DMS 273 treated with DMSO at 0.1 percent for 48 hours (cell line): ENCODE measurements at regions not wholly inside any gene's neighbourhood (a gene's known extent, or its start where the extent isn't known, plus 50 kb on each side); places are given as distances from the start of the nearest gene placed in this dataset.

ENCODE experiments used
- DNase-seq: peaks from one replicate; lab custom pipeline; 2025; lab: John Stamatoyannopoulos, UW

DNA sequence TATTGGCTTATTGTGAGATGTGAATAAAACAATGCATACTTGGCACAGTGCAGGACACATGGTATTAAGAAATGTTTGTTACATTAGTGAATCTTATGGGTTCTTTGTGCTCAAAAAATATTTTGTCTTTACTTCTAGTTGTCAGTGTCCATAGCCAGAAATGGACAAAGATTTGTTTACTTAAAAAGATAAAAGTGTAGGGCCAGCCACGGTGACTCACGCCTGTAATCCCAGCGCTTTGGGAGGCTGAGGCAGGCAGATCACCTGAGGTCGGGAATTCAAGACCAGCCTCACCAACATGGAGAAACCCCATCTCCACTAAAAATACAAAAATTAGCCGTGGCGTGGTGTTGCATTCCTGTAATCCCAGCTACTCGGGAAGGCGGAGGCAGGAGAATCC lies 654.6 kb upstream of the NEGR1 start:
- no peak for DNase-seq

DNA sequence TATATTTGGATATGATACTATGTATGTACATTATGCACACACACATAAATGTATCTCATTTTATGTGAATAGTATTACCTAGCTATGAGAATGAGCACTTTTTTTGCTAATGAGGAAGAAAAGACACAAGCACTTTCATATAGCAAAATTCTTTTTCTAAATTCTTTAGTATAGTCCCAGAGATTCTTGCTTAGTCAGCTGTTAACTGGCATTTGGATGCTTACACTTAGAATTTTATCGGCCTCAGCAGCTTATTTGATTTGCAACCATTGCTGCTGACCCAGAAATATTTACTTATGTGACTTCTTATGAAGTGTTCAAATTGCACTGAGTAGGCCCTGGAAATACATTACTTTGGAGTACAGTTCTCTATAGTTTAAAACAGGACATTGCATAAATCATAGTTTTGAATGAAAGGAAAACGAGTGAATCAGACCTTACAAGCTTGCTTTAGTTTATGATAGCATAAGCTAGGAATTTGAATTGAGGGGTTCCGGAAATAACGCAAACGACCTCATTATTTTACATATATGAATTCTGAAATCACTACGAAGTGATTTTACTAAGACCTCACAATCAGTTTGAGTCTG lies 653.9 kb upstream of the NEGR1 start:
- DNase-seq: no peak

- DNase-seq: no peak
Observed at GRCh38 chr1:72932025-72932424, 649.7 kb upstream of the NEGR1 start.

DNA sequence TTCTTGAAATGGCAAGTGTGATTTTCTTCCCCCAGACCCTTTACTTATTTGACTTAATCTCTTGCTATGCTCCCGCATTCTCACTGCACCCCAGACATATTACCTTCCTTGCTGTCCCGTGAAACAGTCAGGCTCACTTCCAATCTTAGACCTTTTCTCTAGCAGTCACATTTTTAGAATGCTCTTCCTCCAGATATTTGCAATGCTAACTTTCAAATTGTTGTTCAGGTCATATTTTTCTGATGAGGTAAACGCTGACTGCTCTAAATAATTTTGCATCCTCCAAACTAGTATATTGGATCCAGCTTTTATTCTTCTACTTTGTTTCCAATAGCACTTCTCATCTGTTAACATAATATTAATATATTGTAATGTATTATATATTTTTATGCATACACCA lies 648.2 kb upstream of the NEGR1 start:
- no peak for DNase-seq

GRCh38 chr1:72918940-72919339 lies 636.6 kb upstream of the NEGR1 start:
- no peak for DNase-seq

DNA sequence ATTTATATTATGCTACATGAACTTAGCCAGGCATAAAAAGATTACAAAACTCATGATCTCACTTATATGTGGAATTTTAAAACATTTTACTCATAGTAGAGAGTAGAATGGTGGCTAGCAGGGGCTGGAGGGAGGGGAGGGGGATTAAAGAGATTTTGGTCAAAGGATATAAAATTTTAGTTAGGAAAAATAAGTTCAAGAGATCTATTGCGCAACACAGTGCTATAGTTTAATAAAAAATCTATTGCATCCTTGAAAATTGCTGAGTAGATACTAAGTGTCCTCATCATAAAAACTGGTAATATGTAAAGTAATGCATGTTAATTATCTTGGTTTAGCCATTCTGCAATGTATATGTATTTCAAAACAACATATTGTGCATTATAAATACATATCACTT lies 635.6 kb upstream of the NEGR1 start:
- no peak for DNase-seq

- no peak for DNase-seq
Observed at GRCh38 chr1:72915581-72915980, 633.2 kb upstream of the NEGR1 start.

- DNase-seq: no peak
Observed at GRCh38 chr1:72911656-72912055, 629.3 kb upstream of the NEGR1 start.

DNA sequence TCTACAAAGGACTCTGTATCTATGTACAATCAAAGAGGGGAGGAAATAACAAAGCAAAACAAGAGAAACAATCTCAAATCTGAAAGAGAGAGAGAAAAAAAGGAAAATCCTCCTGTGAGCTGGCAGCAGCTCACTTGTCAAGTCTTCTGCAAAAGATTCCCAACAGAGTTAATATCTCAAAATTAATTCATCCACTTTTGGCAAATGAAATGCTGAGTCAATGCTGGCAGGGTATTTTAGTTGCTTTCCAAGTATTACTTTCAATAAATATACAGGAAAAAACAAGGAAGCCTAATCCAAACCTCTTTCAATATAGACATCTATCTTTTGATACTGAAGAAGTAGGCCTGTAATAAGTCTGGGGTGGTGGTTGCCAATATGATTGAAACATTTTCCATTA lies 613.9 kb upstream of the NEGR1 start:
- DNase-seq: no peak

GRCh38 chr1:72892461-72892860 lies 610.1 kb upstream of the NEGR1 start:
- DNase-seq: no peak

DNA sequence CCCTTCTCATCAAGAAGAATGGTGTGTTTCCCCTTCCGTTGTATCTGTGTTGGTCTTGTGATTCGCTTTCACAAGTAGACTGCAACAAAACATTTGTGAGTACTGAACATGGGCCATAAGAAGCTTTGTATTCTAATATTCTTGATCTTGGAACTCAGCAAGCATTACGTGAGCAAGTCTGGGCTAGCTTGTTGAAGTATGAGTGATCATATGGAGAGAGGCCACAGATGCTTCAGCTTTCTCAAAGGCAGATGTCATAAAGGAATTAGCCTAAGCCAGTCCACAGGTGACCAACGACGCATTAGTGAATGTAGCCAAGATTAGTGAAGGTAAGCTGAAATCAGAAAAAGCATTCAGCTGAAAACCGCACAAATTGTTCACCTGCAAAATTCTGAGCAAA lies 609.6 kb upstream of the NEGR1 start:
- no peak for DNase-seq

GRCh38 chr1:72885841-72886240 lies 603.5 kb upstream of the NEGR1 start:
- no peak for DNase-seq

- DNase-seq: no peak
Observed at GRCh38 chr1:72885017-72885416, 602.7 kb upstream of the NEGR1 start.

DNA sequence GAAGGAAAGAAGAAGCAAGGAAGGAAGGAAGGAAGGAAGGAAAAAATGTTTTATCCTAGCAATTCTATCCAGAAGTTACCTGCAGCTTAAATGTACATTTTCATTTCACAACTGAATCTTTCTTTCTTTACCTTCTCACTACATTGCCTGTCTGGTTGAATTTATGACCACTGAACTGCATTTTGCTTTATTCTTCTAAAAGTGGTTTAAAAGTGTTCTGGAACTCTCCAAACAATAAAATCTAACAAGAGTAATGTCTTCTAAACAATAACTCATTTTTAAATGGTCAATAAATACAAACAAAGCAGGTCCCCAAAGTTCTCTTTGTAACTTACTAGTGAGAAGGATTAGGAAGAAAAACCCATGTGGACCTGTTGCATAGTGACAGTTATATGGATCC lies 587.5 kb upstream of the NEGR1 start:
- DNase-seq: no peak

DNA sequence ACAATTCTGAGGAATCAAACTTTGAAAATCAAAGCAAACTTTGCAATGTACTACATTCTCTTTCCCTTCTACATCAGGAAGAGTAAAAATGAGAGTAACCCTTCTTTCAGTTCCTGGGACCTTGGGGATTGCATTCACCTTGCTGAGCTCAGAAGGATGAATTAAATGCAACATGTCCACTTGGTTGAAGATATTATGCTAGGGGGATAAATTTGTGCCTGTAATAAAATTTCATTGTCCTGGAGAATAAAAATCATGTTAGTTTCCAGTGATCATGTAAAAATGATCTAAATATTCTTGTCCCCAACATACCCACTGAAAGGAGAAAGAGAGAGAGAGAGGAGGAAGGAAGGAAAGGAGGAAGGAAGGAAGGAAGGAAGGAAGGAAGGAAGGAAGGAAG lies 587.1 kb upstream of the NEGR1 start:
- DNase-seq: no peak

DNA sequence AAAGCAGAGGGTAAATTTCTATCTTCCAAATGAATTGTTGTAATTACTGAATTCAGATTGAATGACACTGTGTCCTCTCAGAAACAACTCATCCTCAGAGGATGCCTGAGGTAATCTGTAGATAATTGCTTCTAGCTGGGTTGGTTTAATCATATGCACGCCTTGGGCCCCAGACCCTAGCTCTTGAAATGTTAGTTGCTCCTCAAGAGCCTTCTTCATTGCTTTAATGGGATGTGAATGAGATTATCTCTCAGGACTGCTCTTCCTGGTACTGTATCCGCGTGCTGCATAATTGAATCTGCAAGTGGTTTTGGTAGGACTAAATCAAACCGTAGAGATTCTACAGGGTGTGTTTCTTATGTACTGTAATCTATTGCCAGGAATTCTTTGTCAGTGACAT lies 569.3 kb upstream of the NEGR1 start:
- DNase-seq: no peak

DNA sequence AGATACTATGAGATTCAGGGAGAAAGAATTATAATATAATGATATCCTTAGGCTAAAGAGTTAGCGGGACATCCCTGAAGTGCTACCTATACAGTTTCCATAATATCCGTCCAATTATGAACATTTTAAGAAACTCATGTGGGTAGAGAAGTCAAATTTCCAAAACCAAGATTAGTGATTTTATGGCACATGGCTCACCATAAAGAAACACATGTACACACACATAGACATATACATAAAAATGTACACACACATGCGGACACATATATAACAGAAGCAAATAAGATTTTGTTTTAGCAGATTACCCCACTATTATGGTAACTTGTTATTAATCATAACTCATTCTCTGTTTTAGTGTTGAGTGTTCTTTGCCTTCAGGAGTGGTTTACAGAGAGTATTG lies 566.7 kb upstream of the NEGR1 start:
- DNase-seq: no peak

GRCh38 chr1:72847651-72848050 lies 565.3 kb upstream of the NEGR1 start:
- DNase-seq: no peak

GRCh38 chr1:72846476-72847278 lies 564.3 kb upstream of the NEGR1 start:
- DNase-seq: no peak

DNA sequence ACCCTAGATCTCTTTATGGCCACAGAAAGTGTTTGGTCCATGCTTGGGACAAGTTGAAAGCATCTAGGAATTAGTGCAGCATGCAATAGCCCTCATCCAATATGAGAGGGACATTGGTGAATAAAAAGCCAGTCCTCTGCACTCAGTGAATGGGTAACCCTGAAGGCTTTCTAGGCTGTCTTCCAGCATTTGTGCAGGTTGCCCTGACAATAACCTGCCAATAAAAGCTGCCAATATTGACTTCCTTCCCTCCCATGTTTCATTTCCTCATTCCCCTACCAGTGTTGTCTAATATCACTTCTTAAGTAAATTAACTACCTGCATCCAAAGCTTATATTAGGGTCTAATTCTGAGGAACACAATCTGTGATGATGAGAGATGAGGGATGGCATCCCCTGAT lies 563.6 kb upstream of the NEGR1 start:
- no peak for DNase-seq

- DNase-seq: no peak
Observed at GRCh38 chr1:72845381-72845780, 563.0 kb upstream of the NEGR1 start.

- no peak for DNase-seq
Observed at GRCh38 chr1:72837781-72838180, 555.4 kb upstream of the NEGR1 start.

GRCh38 chr1:72830606-72831390 lies 548.5 kb upstream of the NEGR1 start:
- no peak for DNase-seq
